ENCODE measurements at regions not wholly inside any gene's neighbourhood (a gene's known extent, or its start where the extent isn't known, plus 50 kb on each side); places are given as distances from the start of the nearest gene placed in this dataset.

DNA sequence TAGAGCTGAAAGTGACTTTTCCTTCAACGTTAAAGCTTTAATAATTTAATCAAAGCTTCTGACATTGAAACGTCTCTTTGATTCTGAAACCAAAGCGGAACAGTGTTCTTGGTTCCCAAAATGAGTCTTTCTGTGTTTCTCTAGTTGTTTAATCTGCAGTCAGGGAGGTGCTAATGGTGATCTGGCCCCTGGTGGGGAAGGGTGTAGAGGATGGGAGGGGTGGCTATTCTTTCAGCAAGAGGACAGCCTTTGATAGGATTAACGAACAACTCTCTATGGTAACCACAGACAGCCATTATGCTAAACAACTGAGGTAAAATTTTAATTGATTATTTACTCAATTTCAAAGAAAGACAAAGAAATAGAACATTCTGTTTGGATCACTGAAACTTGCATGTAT, 79.9 kb upstream of the CADPS start:
- no peak for TF ChIP-seq POLR2A (IDR thresholded peaks at IDR 0.05; ENCODE audit: low read depth, low read length)
- no peak for TF ChIP-seq TAF1 (IDR thresholded peaks at IDR 0.05; ENCODE audit: low read depth, low read length)
- no peak for TF ChIP-seq SPI1 (IDR thresholded peaks at IDR 0.05; ENCODE audit: low read depth, low read length)
- no peak for TF ChIP-seq POLR2AphosphoS5 (IDR thresholded peaks at IDR 0.05; ENCODE audit: low read depth, low read length)
- TF ChIP-seq POU2F2 (IDR thresholded peaks at IDR 0.05; ENCODE audit: low read depth, low read length) = no peak
- no peak for TF ChIP-seq PAX5 (IDR thresholded peaks at IDR 0.05; ENCODE audit: insufficient read depth, low read length, severe bottlenecking)
